Karpas-422 (cell line): ENCODE measurements at regions not wholly inside any gene's neighbourhood (a gene's known extent, or its start where the extent isn't known, plus 50 kb on each side); places are given as distances from the start of the nearest gene placed in this dataset.

Experiments used
- DNase-seq: peaks from one replicate; pipeline ENCODE4 v3.0.0-alpha.2; 2015
- H2AFZ ChIP-seq: fragments of 200-600 bp; sonication (generic); 2 replicates; pipeline ENCODE4 v1.6.1; 2014; ENCODE audit warnings: antibody characterized with exemption, low read length, mixed read lengths
- H3K27ac ChIP-seq: fragments of 200-600 bp; sonication (generic); 2 replicates; pipeline ENCODE4 v1.5.1; 2014; ENCODE audit warnings: mild to moderate bottlenecking, low read length, moderate library complexity
- H3K27me3 ChIP-seq: fragments of 200-600 bp; sonication (generic); 2 replicates; pipeline ENCODE4 v1.6.1; 2014; ENCODE audit warnings: low read length, mixed read lengths
- H3K36me3 ChIP-seq: fragments of 200-600 bp; sonication (generic); 2 replicates; pipeline ENCODE4 v1.6.1; 2014; ENCODE audit warnings: low read length, mixed read lengths; ENCODE audit not compliant: insufficient read depth
- H3K4me1 ChIP-seq: fragments of 200-600 bp; sonication (generic); 2 replicates; pipeline ENCODE4 v1.6.1; 2014; ENCODE audit warnings: mild to moderate bottlenecking, low read length, mixed read lengths
- H3K4me2 ChIP-seq: fragments of 200-600 bp; sonication (generic); 2 replicates; pipeline ENCODE4 v1.6.1; 2014; ENCODE audit warnings: low read length, low read depth, mild to moderate bottlenecking; ENCODE audit not compliant: poor library complexity, severe bottlenecking
- H3K4me3 ChIP-seq: fragments of 200-600 bp; sonication (generic); 2 replicates; pipeline ENCODE4 v1.5.1; 2014; ENCODE audit warnings: mild to moderate bottlenecking, antibody characterized with exemption, low read length, mixed read lengths
- H3K79me2 ChIP-seq: fragments of 200-600 bp; sonication (generic); 2 replicates; pipeline ENCODE4 v1.6.1; 2014; ENCODE audit warnings: mild to moderate bottlenecking, low read length, mixed read lengths
- H3K9ac ChIP-seq: fragments of 200-600 bp; sonication (generic); 2 replicates; pipeline ENCODE4 v1.6.0; 2014; ENCODE audit warnings: low read length
- H3K9me2 ChIP-seq: fragments of 200-600 bp; sonication (generic), shearing (Covaris generic); replicated peaks from 2 replicates; pipeline ENCODE4 v1.6.0; 2014; ENCODE audit warnings: mild to moderate bottlenecking, low read length, moderate library complexity; ENCODE audit not compliant: insufficient read depth
- H3K9me3 ChIP-seq: fragments of 300-700, 200-600 bp; sonication (generic); 2 replicates; pipeline ENCODE4 v1.6.1; 2014; ENCODE audit warnings: low read length, mixed read lengths
- H4K20me1 ChIP-seq: fragments of 200-600 bp; sonication (generic); 2 replicates; pipeline ENCODE4 v1.6.1; 2014; ENCODE audit warnings: mild to moderate bottlenecking, antibody characterized with exemption, low read length, low read depth; ENCODE audit not compliant: insufficient read depth

GRCh38 chr22:45061332-45061731 is 51.5 kb upstream of the PHF21B start:
- no peak overlapping the region for H3K4me3 ChIP-seq
- H3K27me3 ChIP-seq, result no peaks in the 10 kb centered on the region
- no peak overlapping the region for H3K4me2 ChIP-seq
- no peaks in the 10 kb centered on the region for H3K79me2 ChIP-seq
- H3K9me2 ChIP-seq, result no peaks in the 10 kb centered on the region
- H3K9me3 ChIP-seq, result no peaks in the 10 kb centered on the region
- no peaks in the 10 kb centered on the region for H4K20me1 ChIP-seq
- H2AFZ ChIP-seq, result no peak overlapping the region
- no peaks in the 10 kb centered on the region for H3K36me3 ChIP-seq
- H3K9ac ChIP-seq, result no peak overlapping the region
- H3K4me1 ChIP-seq, result no peaks in the 10 kb centered on the region
- no peak for DNase-seq
- no peak overlapping the region for H3K27ac ChIP-seq

GRCh38 chr22:45064313-45065278 is 54.8 kb upstream of the PHF21B start:
- no peak overlapping the region for H3K9ac ChIP-seq
- no peaks in the 10 kb centered on the region for H4K20me1 ChIP-seq
- H3K27ac ChIP-seq, result no peak overlapping the region
- no peak overlapping the region for H2AFZ ChIP-seq
- DNase-seq, result no peak
- no peaks in the 10 kb centered on the region for H3K27me3 ChIP-seq
- H3K36me3 ChIP-seq, result no peaks in the 10 kb centered on the region
- H3K4me1 ChIP-seq, result no peaks in the 10 kb centered on the region
- H3K9me3 ChIP-seq, result no peaks in the 10 kb centered on the region
- H3K79me2 ChIP-seq, result no peaks in the 10 kb centered on the region
- H3K4me3 ChIP-seq, result no peak overlapping the region
- H3K4me2 ChIP-seq, result no peak overlapping the region
- H3K9me2 ChIP-seq, result no peaks in the 10 kb centered on the region

- no peak overlapping the region for H3K4me2 ChIP-seq
- no peaks in the 10 kb centered on the region for H3K9me2 ChIP-seq
- H2AFZ ChIP-seq, result no peak overlapping the region
- no peak overlapping the region for H3K9ac ChIP-seq
- no peak overlapping the region for H3K4me3 ChIP-seq
- H3K79me2 ChIP-seq, result no peaks in the 10 kb centered on the region
- no peaks in the 10 kb centered on the region for H3K9me3 ChIP-seq
- H3K36me3 ChIP-seq, result no peaks in the 10 kb centered on the region
- H3K4me1 ChIP-seq, result no peaks in the 10 kb centered on the region
- H3K27me3 ChIP-seq, result no peaks in the 10 kb centered on the region
- H3K27ac ChIP-seq, result no peak overlapping the region
- H4K20me1 ChIP-seq, result no peaks in the 10 kb centered on the region
- no peak for DNase-seq
Measured at GRCh38 chr22:45065726-45066125, 55.9 kb upstream of the PHF21B start.

GRCh38 chr22:45067731-45068130 is 57.9 kb upstream of the PHF21B start:
- Histone ChIP-seq H3K27me3 (no peaks in the 10 kb centered on the region), H3K9me3 (no peaks in the 10 kb centered on the region), H3K4me2 (no peak overlapping the region), H3K4me1 (no peaks in the 10 kb centered on the region), H3K36me3 (no peaks in the 10 kb centered on the region), H3K4me3 (no peak overlapping the region), H3K79me2 (no peaks in the 10 kb centered on the region), H3K9ac (no peak overlapping the region), H3K27ac (no peak overlapping the region), H3K9me2 (no peaks in the 10 kb centered on the region), H4K20me1 (no peaks in the 10 kb centered on the region), H2AFZ (no peak overlapping the region)
- DNase-seq, result no peak

- no peaks in the 10 kb centered on the region for H3K27me3 ChIP-seq
- 0 out of 2 replicates have a peak, but pooled peaks cover 2% of the 10 kb centered on the region for H3K4me1 ChIP-seq
- DNase-seq, result no peak
- H3K9me2 ChIP-seq, result no peaks in the 10 kb centered on the region
- H3K4me3 ChIP-seq, result no peak overlapping the region
- no peak overlapping the region for H3K4me2 ChIP-seq
- H3K79me2 ChIP-seq, result no peaks in the 10 kb centered on the region
- no peak overlapping the region for H3K27ac ChIP-seq
- no peaks in the 10 kb centered on the region for H4K20me1 ChIP-seq
- no peaks in the 10 kb centered on the region for H3K36me3 ChIP-seq
- H3K9me3 ChIP-seq, result no peaks in the 10 kb centered on the region
- H2AFZ ChIP-seq, result no peak overlapping the region
- H3K9ac ChIP-seq, result no peak overlapping the region
Measured at GRCh38 chr22:45069925-45070324, 60.1 kb upstream of the PHF21B start.

GRCh38 chr22:45071618-45072017 is 61.8 kb upstream of the PHF21B start:
- no peaks in the 10 kb centered on the region for H3K27me3 ChIP-seq
- no peak overlapping the region for H2AFZ ChIP-seq
- H3K9ac ChIP-seq, result no peak overlapping the region
- H3K36me3 ChIP-seq, result no peaks in the 10 kb centered on the region
- 0 out of 2 replicates have a peak, but pooled peaks cover 2% of the 10 kb centered on the region for H3K4me1 ChIP-seq
- no peaks in the 10 kb centered on the region for H3K9me2 ChIP-seq
- H3K4me3 ChIP-seq, result no peak overlapping the region
- no peaks in the 10 kb centered on the region for H3K9me3 ChIP-seq
- no peak overlapping the region for H3K4me2 ChIP-seq
- no peaks in the 10 kb centered on the region for H3K79me2 ChIP-seq
- DNase-seq, result no peak
- H3K27ac ChIP-seq, result no peak overlapping the region
- H4K20me1 ChIP-seq, result no peaks in the 10 kb centered on the region

DNA sequence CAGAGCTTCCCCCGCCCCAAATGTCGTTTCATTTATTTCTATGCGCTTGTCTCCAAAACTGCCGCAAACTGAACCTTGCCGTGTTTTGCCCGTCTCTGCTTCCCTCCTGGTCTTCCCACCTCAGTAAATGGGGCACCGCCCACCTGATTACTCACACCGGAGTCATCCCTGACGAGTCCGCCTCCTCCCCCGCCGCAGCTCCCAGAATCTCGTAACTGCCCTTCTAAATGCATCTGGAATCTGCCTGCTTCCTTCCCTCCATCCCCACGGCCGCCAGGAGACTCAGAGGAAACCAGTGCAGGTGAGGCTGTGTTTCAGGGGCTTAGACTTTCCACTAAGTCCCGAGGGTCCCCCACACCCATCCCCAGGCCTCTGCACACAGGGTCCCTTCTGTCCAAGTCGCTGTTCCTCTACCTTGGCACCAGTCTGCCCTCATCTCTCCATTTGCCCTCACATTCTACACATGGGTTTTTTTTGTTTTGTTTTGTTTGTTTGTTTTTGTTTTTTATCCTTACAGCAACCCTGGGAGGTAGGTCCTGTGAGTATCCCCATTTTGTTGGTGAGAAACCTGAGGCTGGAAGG is 62.6 kb upstream of the PHF21B start:
- no peak overlapping the region for H2AFZ ChIP-seq
- H3K36me3 ChIP-seq, result no peaks in the 10 kb centered on the region
- no peaks in the 10 kb centered on the region for H3K79me2 ChIP-seq
- H3K9ac ChIP-seq, result no peak overlapping the region
- 0 out of 2 replicates have a peak, but pooled peaks cover 2% of the 10 kb centered on the region for H3K4me1 ChIP-seq
- H3K27me3 ChIP-seq, result no peaks in the 10 kb centered on the region
- no peak overlapping the region for H3K4me3 ChIP-seq
- H3K27ac ChIP-seq, result no peak overlapping the region
- H4K20me1 ChIP-seq, result no peaks in the 10 kb centered on the region
- H3K4me2 ChIP-seq, result no peak overlapping the region
- H3K9me3 ChIP-seq, result no peaks in the 10 kb centered on the region
- H3K9me2 ChIP-seq, result no peaks in the 10 kb centered on the region
- DNase-seq, result no peak

GRCh38 chr22:45073064-45073463 is 63.3 kb upstream of the PHF21B start:
- H3K9me2 ChIP-seq, result no peaks in the 10 kb centered on the region
- no peak overlapping the region for H2AFZ ChIP-seq
- no peaks in the 10 kb centered on the region for H3K9me3 ChIP-seq
- H3K9ac ChIP-seq, result no peak overlapping the region
- H3K27ac ChIP-seq, result no peak overlapping the region
- H3K4me2 ChIP-seq, result no peak overlapping the region
- no peaks in the 10 kb centered on the region for H4K20me1 ChIP-seq
- H3K4me1 ChIP-seq, result 0 out of 2 replicates have a peak, but pooled peaks cover 2% of the 10 kb centered on the region
- H3K79me2 ChIP-seq, result no peaks in the 10 kb centered on the region
- H3K36me3 ChIP-seq, result no peaks in the 10 kb centered on the region
- peak; percentile 49 for DNase-seq
- no peaks in the 10 kb centered on the region for H3K27me3 ChIP-seq
- H3K4me3 ChIP-seq, result no peak overlapping the region
